ENCODE measurements at regions not wholly inside any gene's neighbourhood (a gene's known extent, or its start where the extent isn't known, plus 50 kb on each side); places are given as distances from the start of the nearest gene placed in this dataset.
A peak's percentile ranks its signal among the peaks of the same experiment; 100 is the strongest.
"Not testable (repeated sequence)": the region's sequence is repeated elsewhere in the genome, so short reads cannot be mapped to it uniquely, and the experiment has no call there.

- DNase-seq: no peak
Measured at GRCh38 chr12:68387338-68387737, 55.2 kb upstream of the MDM1 start.

GRCh38 chr12:68389305-68389704, 57.1 kb upstream of the MDM1 start:
- no peak for DNase-seq

- DNase-seq: no peak
Measured at GRCh38 chr12:68391937-68392336, 59.8 kb upstream of the MDM1 start.

- no peak for DNase-seq
Measured at GRCh38 chr12:68392376-68392775, 60.2 kb upstream of the MDM1 start.

- no peak for DNase-seq
Measured at GRCh38 chr12:68393417-68393816, 61.3 kb upstream of the MDM1 start.

GRCh38 chr12:68397566-68398158, 65.5 kb upstream of the MDM1 start:
- no peak for DNase-seq

- DNase-seq: not testable (repeated sequence)
Measured at GRCh38 chr12:68398689-68399088, 66.5 kb upstream of the MDM1 start.

- peak; percentile 25 for DNase-seq
Measured at GRCh38 chr12:68400226-68400829, 68.2 kb upstream of the MDM1 start.

GRCh38 chr12:68402422-68402821, 70.3 kb upstream of the MDM1 start:
- DNase-seq: no peak

- DNase-seq: no peak
Measured at GRCh38 chr12:68403296-68403695, 71.1 kb upstream of the MDM1 start.

- no peak for DNase-seq
Measured at GRCh38 chr12:68403711-68404110, 71.5 kb upstream of the MDM1 start.

- no peak for DNase-seq
Measured at GRCh38 chr12:68405343-68405781, 73.2 kb upstream of the MDM1 start.

- DNase-seq: no peak
Measured at GRCh38 chr12:68406134-68406576, 74.0 kb upstream of the MDM1 start.

- no peak for DNase-seq
Measured at GRCh38 chr12:68406911-68407310, 74.7 kb upstream of the MDM1 start.

GRCh38 chr12:68410018-68410660, 78.0 kb upstream of the MDM1 start:
- DNase-seq: no peak

GRCh38 chr12:68411371-68411770, 79.2 kb upstream of the MDM1 start:
- DNase-seq: no peak

- DNase-seq: no peak
Measured at GRCh38 chr12:68414988-68415387, 82.8 kb upstream of the MDM1 start.

GRCh38 chr12:68416350-68416749, 84.2 kb upstream of the MDM1 start:
- DNase-seq: no peak

- no peak for DNase-seq
Measured at GRCh38 chr12:68416826-68417225, 84.7 kb upstream of the MDM1 start.

GRCh38 chr12:68418137-68418460, 85.9 kb upstream of the MDM1 start:
- DNase-seq: no peak

GRCh38 chr12:68420225-68421010, 88.3 kb upstream of the MDM1 start:
- DNase-seq: no peak

- DNase-seq: no peak
Measured at GRCh38 chr12:68422159-68422558, 90.0 kb upstream of the MDM1 start.

- no peak for DNase-seq
Measured at GRCh38 chr12:68422956-68423574, 90.9 kb upstream of the MDM1 start.

All from NCI-H1092 (cell line).